Thoracic aorta (tissue), 2 donors: ENCODE measurements at regions not wholly inside any gene's neighbourhood (a gene's known extent, or its start where the extent isn't known, plus 50 kb on each side); places are given as distances from the start of the nearest gene placed in this dataset.

Source experiments
- ATAC-seq: fragments of 150-250 bp; one replicate; pipeline ENCODE4 v1.8.0; 2017; ENCODE audit warnings: low read depth; ENCODE audit not compliant: insufficient number of reproducible peaks, low FRiP score
- DNase-seq: peaks from one replicate; pipeline ENCODE4 v3.0.0-alpha.2; 2020; ENCODE audit warnings: low spot score
- H3K27ac ChIP-seq, 2 donors: fragments of 200-600 bp; sonication (generic); 1 replicate in 1 of 2; 2 replicates in 1 of 2; pipeline ENCODE4 v1.5.1; 2016; ENCODE audit warnings: mild to moderate bottlenecking in 2 of 2, moderate library complexity in 2 of 2
- H3K27me3 ChIP-seq: fragments of 200-600 bp; sonication (generic); replicated peaks from 2 replicates; pipeline ENCODE4 v1.6.0; 2016; ENCODE audit warnings: mild to moderate bottlenecking; ENCODE audit not compliant: insufficient read depth
- H3K36me3 ChIP-seq: fragments of 200-600 bp; sonication (generic); one replicate; pipeline ENCODE4 v1.5.1; 2016
- H3K4me1 ChIP-seq, 2 donors: fragments of 200-600 bp; sonication (generic); 1 replicate in 1 of 2; 2 replicates in 1 of 2; pipeline versions ENCODE4 v1.5.1 to v1.6.0; 2016; ENCODE audit warnings: low read depth in 2 of 2, mild to moderate bottlenecking in 1 of 2; ENCODE audit not compliant: control insufficient read depth in 1 of 2
- H3K4me3 ChIP-seq: fragments of 200-600 bp; sonication (generic); 2 replicates; pipeline ENCODE4 v1.5.1; 2016; ENCODE audit warnings: mild to moderate bottlenecking
- H3K9me3 ChIP-seq: fragments of 200-600 bp; sonication (generic); 2 replicates; pipeline ENCODE4 v1.5.1; 2016
- CTCF ChIP-seq: fragments of 200-600 bp; sonication (generic); IDR thresholded peaks from one replicate; pipeline ENCODE4 v1.5.1; 2019; ENCODE audit warnings: antibody characterized with exemption

- Histone ChIP-seq H3K4me1 (peaks cover 7 to 20% of the 10 kb centered on the region in 2 donors), H3K36me3 (peaks cover 4% of the 10 kb centered on the region), H3K27me3 (no peaks in the 10 kb centered on the region), H3K4me3 (no peak overlapping the region), H3K27ac (no peak overlapping the region), H3K9me3 (no peaks in the 10 kb centered on the region)
- DNase-seq, result no peak
- no peak for TF ChIP-seq CTCF
- ATAC-seq, result no peak
These were observed 107.3 kb downstream of the SLC41A2 start for GRCh38 chr12:104850781-104851180.

DNA sequence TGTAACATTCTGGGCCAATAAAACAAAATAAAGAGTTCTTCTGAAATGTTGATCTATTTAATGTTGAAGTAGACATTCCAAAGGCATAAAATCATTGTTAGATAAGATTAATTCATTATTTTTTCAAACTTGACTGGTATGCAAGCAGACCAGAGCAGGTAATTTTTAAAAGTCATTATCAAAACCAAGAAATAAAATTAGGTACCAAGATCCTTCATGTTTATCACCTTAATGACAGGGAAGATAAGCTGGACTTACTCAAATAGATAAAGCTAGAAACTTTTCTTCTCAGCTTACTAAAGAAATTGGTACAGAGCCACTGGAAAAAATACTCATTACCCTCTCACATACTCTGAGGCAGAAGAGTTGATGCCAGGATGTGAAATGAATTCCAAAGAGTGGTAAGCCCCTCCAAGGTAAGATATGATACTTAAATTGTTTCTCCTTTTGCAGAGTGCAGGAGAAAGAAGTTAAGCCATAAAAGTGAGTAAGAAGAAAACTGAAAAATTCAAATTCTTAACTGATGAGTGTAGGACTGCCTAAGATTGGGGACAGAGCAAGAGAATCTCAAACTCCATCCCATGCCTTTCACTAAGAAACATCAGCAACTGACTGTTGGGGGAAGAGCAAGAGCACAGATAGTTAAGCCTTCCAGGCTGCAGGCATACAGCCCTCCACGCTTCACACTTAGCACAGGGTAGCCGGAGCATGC is 111.9 kb downstream of the SLC41A2 start:
- DNase-seq (no peak), ATAC-seq (no peak)
- Histone ChIP-seq H3K27ac (no peak overlapping the region), H3K9me3 (no peaks in the 10 kb centered on the region), H3K36me3 (peaks cover 9% of the 10 kb centered on the region), H3K27me3 (no peaks in the 10 kb centered on the region), H3K4me1 (peaks cover 11 to 20% of the 10 kb centered on the region in 2 donors), H3K4me3 (no peak overlapping the region)
- no peak for TF ChIP-seq CTCF

DNA sequence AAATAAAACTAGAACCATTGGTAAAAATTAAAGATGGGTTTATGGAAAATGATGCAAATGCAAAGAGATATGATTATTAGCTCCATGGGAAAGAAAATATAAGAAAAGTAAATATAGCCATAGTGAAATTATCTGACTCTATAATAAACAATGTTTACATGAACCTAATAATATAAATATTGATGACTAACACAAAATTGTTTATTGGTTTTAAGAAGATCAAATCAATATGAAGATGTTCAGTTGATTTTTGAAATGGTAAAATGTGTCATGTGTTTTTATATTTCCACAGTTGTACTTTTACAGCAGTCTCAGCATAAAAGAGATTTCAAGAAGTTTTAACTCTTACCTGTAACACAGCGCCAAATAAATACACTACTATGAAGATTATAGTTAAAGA is 114.0 kb downstream of the SLC41A2 start:
- no peak for ATAC-seq
- H3K9me3 ChIP-seq, result no peaks in the 10 kb centered on the region
- H3K27ac ChIP-seq, result no peak overlapping the region
- H3K36me3 ChIP-seq, result peaks cover 6% of the 10 kb centered on the region
- DNase-seq, result no peak
- no peaks in the 10 kb centered on the region for H3K27me3 ChIP-seq
- peaks cover 11 to 20% of the 10 kb centered on the region in 2 donors for H3K4me1 ChIP-seq
- H3K4me3 ChIP-seq, result no peak overlapping the region
- no peak for TF ChIP-seq CTCF

GRCh38 chr12:104840262-104840661 is 117.8 kb downstream of the SLC41A2 start:
- ATAC-seq (no peak), DNase-seq (no peak)
- no peak overlapping the region for H3K27ac ChIP-seq
- TF ChIP-seq CTCF, result no peak
- H3K4me1 ChIP-seq, result peaks cover 0 to 4% of the 10 kb centered on the region in 2 donors
- H3K4me3 ChIP-seq, result no peak overlapping the region
- peaks cover 6% of the 10 kb centered on the region for H3K36me3 ChIP-seq
- no peaks in the 10 kb centered on the region for H3K27me3 ChIP-seq
- H3K9me3 ChIP-seq, result no peaks in the 10 kb centered on the region

DNA sequence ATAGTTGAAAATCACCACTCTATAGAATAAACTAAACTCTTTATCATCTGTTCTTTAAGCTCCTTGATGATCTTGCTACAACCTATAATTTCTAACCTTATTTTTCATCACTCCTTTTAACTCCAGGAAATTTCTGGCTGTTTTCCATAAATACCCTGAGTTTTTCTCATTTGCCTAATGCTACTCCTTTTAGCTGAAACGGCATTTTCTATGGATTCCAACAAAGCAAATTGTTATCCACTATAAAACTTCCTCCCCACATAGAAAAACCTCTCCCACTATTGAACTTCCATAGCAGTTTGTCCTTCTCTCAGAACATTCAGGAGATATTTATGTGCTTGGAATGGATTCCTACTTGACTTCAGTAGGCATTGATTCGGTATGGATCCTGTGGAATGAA is 122.8 kb downstream of the SLC41A2 start:
- no peaks in the 10 kb centered on the region for H3K27me3 ChIP-seq
- H3K36me3 ChIP-seq, result no peaks in the 10 kb centered on the region
- TF ChIP-seq CTCF, result no peak
- no peak overlapping the region for H3K4me3 ChIP-seq
- H3K4me1 ChIP-seq, result no peaks in the 10 kb centered on the region
- H3K9me3 ChIP-seq, result no peaks in the 10 kb centered on the region
- ATAC-seq, result no peak
- H3K27ac ChIP-seq, result no peak overlapping the region
- no peak for DNase-seq
